K562 (cell line): ENCODE measurements at regions not wholly inside any gene's neighbourhood (a gene's known extent, or its start where the extent isn't known, plus 50 kb on each side); places are given as distances from the start of the nearest gene placed in this dataset.
A peak's percentile ranks its signal among the peaks of the same experiment; 100 is the strongest.

Experiments
- ATF3 ChIP-seq, 2 experiments: fragments of 450-650 bp in 1 of 2; sonication (generic) in 1 of 2; formaldehyde crosslinking in 1 of 2; IDR thresholded peaks in 1 of 2; conservative IDR thresholded peaks in 1 of 2; 2 replicates each; pipeline versions ENCODE4 v1.6.1 to v1.8.1; 2016 to 2023; ENCODE audit warnings: mild to moderate bottlenecking in 2 of 2, moderate library complexity in 2 of 2, inconsistent platforms in 1 of 2, missing genetic modification reagents in 1 of 2
- CHAMP1 ChIP-seq: fragments of 450-650 bp; IDR thresholded peaks from 2 replicates; pipeline ENCODE4 v1.6.1; 2016; ENCODE audit warnings: mild to moderate bottlenecking
- FOXP4 ChIP-seq: sonication (generic); formaldehyde crosslinking; IDR thresholded peaks from 2 replicates; pipeline ENCODE4 v1.8.0; 2022; ENCODE audit warnings: mild to moderate bottlenecking, missing genetic modification reagents, borderline replicate concordance
- MBD1 ChIP-seq: fragments of 250-450 bp; sonication (Bioruptor Pico); IDR thresholded peaks from 2 replicates; pipeline ENCODE4 v1.8.0; 2022; ENCODE audit warnings: inconsistent platforms
- THRB ChIP-seq: fragments of 450-650 bp; formaldehyde crosslinking; conservative IDR thresholded peaks from 2 replicates; pipeline ENCODE4 v1.4.0; 2022; ENCODE audit warnings: mild to moderate bottlenecking, missing genetic modification characterization
- ZNF551 ChIP-seq: fragments of 250-450 bp; sonication (Bioruptor Pico); IDR thresholded peaks from 2 replicates; pipeline ENCODE4 v1.5.0; 2021; ENCODE audit warnings: mild to moderate bottlenecking, moderate library complexity
- ZNF589 ChIP-seq: fragments of 200-800 bp; sonication (Bioruptor generic); IDR thresholded peaks from 2 replicates; pipeline ENCODE4 v1.6.1; 2016; ENCODE audit warnings: low read depth, missing genetic modification characterization, missing compliant biosample characterization

DNA sequence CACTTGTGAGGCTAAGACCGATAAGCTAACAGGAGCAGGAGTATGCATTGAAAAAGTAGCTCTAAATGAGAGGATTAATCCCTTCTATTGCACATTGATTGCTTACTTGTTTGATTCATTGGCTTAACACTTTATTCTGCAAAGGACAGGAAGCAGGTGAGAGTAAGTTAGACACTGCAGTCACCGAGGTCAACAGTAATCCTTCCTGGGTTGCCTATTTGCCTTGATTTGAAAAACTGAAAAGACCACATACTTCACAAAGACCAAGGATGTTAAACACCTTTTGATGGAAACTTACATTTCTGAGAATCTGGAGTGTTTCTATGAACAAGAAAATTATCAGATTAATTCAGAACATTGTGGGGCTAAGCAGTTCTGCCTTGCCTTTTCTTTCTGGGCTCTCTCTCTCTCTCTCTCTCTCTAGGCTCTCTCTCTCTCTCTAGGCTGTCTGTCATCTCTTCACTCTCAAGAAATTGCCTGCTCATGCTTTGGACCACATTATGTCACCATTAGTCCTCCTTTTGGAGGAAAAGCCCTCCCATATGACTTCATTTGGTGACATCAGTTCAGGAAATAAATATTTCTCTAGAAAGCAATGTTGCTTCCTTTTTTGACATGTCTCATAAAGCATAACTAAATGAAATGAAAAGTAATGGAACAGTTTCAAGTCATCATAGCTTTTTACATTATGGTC is 103.8 kb downstream of the TNFSF18 start (continued):
- 0 out of 2 replicates have a peak, but pooled peaks have one; percentile 36 for TF ChIP-seq THRB (CRISPR knock-in tag)
- peak; percentile 80 for TF ChIP-seq ATF3 (IDR thresholded peaks at IDR 0.05)
- TF ChIP-seq ATF3 (CRISPR knock-in tag; conservative IDR thresholded peaks at IDR 0.05) = no peak
- no peak for TF ChIP-seq ZNF551 (CRISPR knock-in tag)
- no peak for TF ChIP-seq CHAMP1
- no peak for TF ChIP-seq MBD1 (CRISPR knock-in tag)
- TF ChIP-seq ZNF589 (CRISPR knock-in tag) = 0 out of 2 replicates have a peak, but pooled peaks have one; percentile 55
- TF ChIP-seq FOXP4 = no peak
- TF ChIP-seq, all 486 proteins: peak for 19
